GM18526 (cell line): ENCODE measurements at regions not wholly inside any gene's neighbourhood (a gene's known extent, or its start where the extent isn't known, plus 50 kb on each side); places are given as distances from the start of the nearest gene placed in this dataset.

Experiments
- POLR2A ChIP-seq: IDR thresholded peaks from 3 replicates; pipeline ENCODE4 v1.6.1; 2011; ENCODE audit not compliant: insufficient read length; ENCODE audit errors: extremely low read depth

- no peak for TF ChIP-seq POLR2A
These were observed 77.8 kb upstream of the KCNMB2 start for GRCh38 chr3:178458313-178459037.

GRCh38 chr3:178459038-178459410, 77.2 kb upstream of the KCNMB2 start:
- TF ChIP-seq POLR2A = no peak

- TF ChIP-seq POLR2A = no peak
These were observed 70.7 kb upstream of the KCNMB2 start for GRCh38 chr3:178465260-178466180.

- TF ChIP-seq POLR2A = no peak
These were observed 63.3 kb upstream of the KCNMB2 start for GRCh38 chr3:178472941-178473340.

- TF ChIP-seq POLR2A = no peak
These were observed 61.7 kb upstream of the KCNMB2 start for GRCh38 chr3:178474526-178474925.

- TF ChIP-seq POLR2A = no peak
These were observed 61.2 kb upstream of the KCNMB2 start for GRCh38 chr3:178475062-178475461.

- no peak for TF ChIP-seq POLR2A
These were observed 59.4 kb upstream of the KCNMB2 start for GRCh38 chr3:178476886-178477285.

GRCh38 chr3:178479446-178479845, 56.8 kb upstream of the KCNMB2 start:
- TF ChIP-seq POLR2A = no peak

- TF ChIP-seq POLR2A = no peak
These were observed 56.4 kb upstream of the KCNMB2 start for GRCh38 chr3:178479860-178480259.

GRCh38 chr3:178480274-178480673, 56.0 kb upstream of the KCNMB2 start:
- no peak for TF ChIP-seq POLR2A

- TF ChIP-seq POLR2A = no peak
These were observed 55.4 kb upstream of the KCNMB2 start for GRCh38 chr3:178480795-178481194.

- TF ChIP-seq POLR2A = no peak
These were observed 53.3 kb upstream of the KCNMB2 start for GRCh38 chr3:178482981-178483380.

GRCh38 chr3:178483704-178484103, 52.5 kb upstream of the KCNMB2 start:
- no peak for TF ChIP-seq POLR2A

- no peak for TF ChIP-seq POLR2A
These were observed 50.5 kb upstream of the KCNMB2 start for GRCh38 chr3:178485756-178486155.
